Ovary (tissue), 3 donors: ENCODE measurements at regions not wholly inside any gene's neighbourhood (a gene's known extent, or its start where the extent isn't known, plus 50 kb on each side); places are given as distances from the start of the nearest gene placed in this dataset.

Experiments used
- EP300 ChIP-seq: sonication (generic); formaldehyde crosslinking; IDR thresholded peaks from one replicate; pipeline ENCODE4 v1.6.1; 2017; ENCODE audit warnings: antibody characterized with exemption
- POLR2A ChIP-seq: fragments of 450-650 bp; IDR thresholded peaks from one replicate; pipeline ENCODE4 v1.6.1; 2017; ENCODE audit warnings: antibody characterized with exemption, mild to moderate bottlenecking, moderate library complexity
- TF ChIP-seq, protein P1 (sequence below), 3 donors: fragments of 450-650 bp in 2 of 3; fragments of 200-600 bp in 1 of 3; IDR thresholded peaks; one replicate each; pipeline versions ENCODE4 v1.5.1 to v1.8.0; 2016 to 2022; ENCODE audit warnings: antibody characterized with exemption in 3 of 3, mild to moderate bottlenecking in 1 of 3
- donor health status: DM: no; HTN: no; CAD: no.

DNA sequence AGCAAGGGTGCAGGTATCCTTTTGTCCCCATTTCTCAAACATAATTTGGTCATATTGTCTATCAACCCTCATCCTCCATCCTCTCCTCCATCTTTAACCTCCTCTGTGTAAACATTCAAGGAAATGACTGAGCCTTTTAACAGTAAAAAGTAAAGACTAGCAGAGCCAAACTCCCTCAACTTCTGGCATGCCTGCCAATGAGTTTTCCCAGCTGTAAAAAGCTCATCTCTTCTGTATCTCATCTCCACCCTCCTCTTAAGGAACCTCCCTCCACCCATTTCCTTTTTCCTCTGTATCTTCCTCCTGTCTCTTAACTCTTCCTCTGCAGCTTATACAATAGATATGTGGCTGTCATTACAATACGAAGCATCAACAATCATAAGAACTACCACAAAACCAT, 76.9 kb upstream of the PSMD7 start:
- TF ChIP-seq, protein P1, sequence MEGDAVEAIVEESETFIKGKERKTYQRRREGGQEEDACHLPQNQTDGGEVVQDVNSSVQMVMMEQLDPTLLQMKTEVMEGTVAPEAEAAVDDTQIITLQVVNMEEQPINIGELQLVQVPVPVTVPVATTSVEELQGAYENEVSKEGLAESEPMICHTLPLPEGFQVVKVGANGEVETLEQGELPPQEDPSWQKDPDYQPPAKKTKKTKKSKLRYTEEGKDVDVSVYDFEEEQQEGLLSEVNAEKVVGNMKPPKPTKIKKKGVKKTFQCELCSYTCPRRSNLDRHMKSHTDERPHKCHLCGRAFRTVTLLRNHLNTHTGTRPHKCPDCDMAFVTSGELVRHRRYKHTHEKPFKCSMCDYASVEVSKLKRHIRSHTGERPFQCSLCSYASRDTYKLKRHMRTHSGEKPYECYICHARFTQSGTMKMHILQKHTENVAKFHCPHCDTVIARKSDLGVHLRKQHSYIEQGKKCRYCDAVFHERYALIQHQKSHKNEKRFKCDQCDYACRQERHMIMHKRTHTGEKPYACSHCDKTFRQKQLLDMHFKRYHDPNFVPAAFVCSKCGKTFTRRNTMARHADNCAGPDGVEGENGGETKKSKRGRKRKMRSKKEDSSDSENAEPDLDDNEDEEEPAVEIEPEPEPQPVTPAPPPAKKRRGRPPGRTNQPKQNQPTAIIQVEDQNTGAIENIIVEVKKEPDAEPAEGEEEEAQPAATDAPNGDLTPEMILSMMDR (IDR thresholded peaks at IDR 0.05), result no peak
- TF ChIP-seq POLR2A (no peak), EP300 (no peak)
